IMR-90 (cell line): ENCODE measurements at regions not wholly inside any gene's neighbourhood (a gene's known extent, or its start where the extent isn't known, plus 50 kb on each side); places are given as distances from the start of the nearest gene placed in this dataset.

Experiments
- ATAC-seq: fragments of 200-7000 bp; cut with Tn5 transposase; 2 replicates; pipeline ENCODE4 v1.9.1; 2020; ENCODE audit warnings: low read depth, mild to moderate bottlenecking, moderate library complexity
- BruUV-seq: library from RNA; stranded (reverse); fragments of 400-500 nt; replicated peaks from 2 replicates; lab custom pipeline; 2021; lab: Mats Ljungman, UMichigan
- CTCF ChIA-PET: fragments of 300-600 bp; formaldehyde crosslinking; extraction: SDS; loops from one replicate; lab custom pipeline; 2021; ENCODE audit warnings: antibody characterized with exemption; lab: Yijun Ruan, JAX
- POLR2A ChIA-PET: fragments of 300-600 bp; sonication (Branson Sonifier 250); formaldehyde crosslinking; loops from one replicate; lab custom pipeline; 2022; ENCODE audit warnings: antibody characterized with exemption; ENCODE audit not compliant: unreplicated experiment; lab: Charles Lee
- DNase-seq: peaks from one replicate; pipeline ENCODE4 v3.0.0; 2013
- H2AFZ ChIP-seq: replicated peaks from 2 replicates; pipeline ENCODE3; 2013; ENCODE audit warnings: low read length, mild to moderate bottlenecking; ENCODE audit not compliant: poor library complexity
- H2AK5ac ChIP-seq: 2 replicates; pipeline ENCODE4 v1.6.1; 2013; ENCODE audit warnings: low read depth, low read length, inconsistent platforms
- H2AK9ac ChIP-seq: replicated peaks from 2 replicates; pipeline ENCODE3; 2013; ENCODE audit warnings: mild to moderate bottlenecking, low read depth, low read length, moderate library complexity; ENCODE audit not compliant: poor library complexity
- H2BK120ac ChIP-seq: 2 replicates; pipeline ENCODE4 v1.6.1; 2013; ENCODE audit warnings: low read depth, low read length, inconsistent platforms
- H2BK15ac ChIP-seq: 3 replicates; pipeline ENCODE4 v1.6.1; 2013; ENCODE audit warnings: low read depth, low read length, inconsistent platforms
- H2BK20ac ChIP-seq: 2 replicates; pipeline ENCODE4 v1.6.1; 2013; ENCODE audit warnings: low read depth, mild to moderate bottlenecking, inconsistent platforms, low read length, moderate library complexity
- H2BK5ac ChIP-seq: 2 replicates; pipeline ENCODE4 v1.6.1; 2013; ENCODE audit warnings: mild to moderate bottlenecking, low read depth, low read length, inconsistent platforms; ENCODE audit not compliant: poor library complexity, severe bottlenecking
- H3K14ac ChIP-seq: replicated peaks from 2 replicates; pipeline ENCODE4 v1.6.1; 2013; ENCODE audit warnings: low read depth, low read length, inconsistent platforms
- H3K18ac ChIP-seq: 2 replicates; pipeline ENCODE4 v1.6.1; 2013; ENCODE audit warnings: low read depth, low read length, control low read depth
- H3K23ac ChIP-seq: 2 replicates; pipeline ENCODE4 v1.6.1; 2013; ENCODE audit warnings: low read depth, low read length, inconsistent platforms
- H3K27ac ChIP-seq: 2 replicates; pipeline ENCODE4 v1.5.1; 2013; ENCODE audit warnings: mild to moderate bottlenecking, control low read depth, low read length; ENCODE audit not compliant: insufficient read depth
- H3K27me3 ChIP-seq: 2 replicates; pipeline ENCODE4 v1.6.1; 2013; ENCODE audit warnings: low read length; ENCODE audit not compliant: control insufficient read depth, insufficient read depth
- H3K36me3 ChIP-seq: 2 replicates; pipeline ENCODE4 v1.6.1; 2013; ENCODE audit warnings: low read length, mixed read lengths; ENCODE audit not compliant: control insufficient read depth, insufficient read depth
- H3K4ac ChIP-seq: 2 replicates; pipeline ENCODE4 v1.6.1; 2013; ENCODE audit warnings: low read depth, low read length, inconsistent platforms
- H3K4me1 ChIP-seq: 2 replicates; pipeline ENCODE4 v1.6.1; 2013; ENCODE audit warnings: low read length, mixed read lengths; ENCODE audit not compliant: control insufficient read depth, insufficient read depth
- H3K4me2 ChIP-seq: 2 replicates; pipeline ENCODE4 v1.6.1; 2013; ENCODE audit warnings: low read depth, mild to moderate bottlenecking, control low read depth, low read length, moderate library complexity
- H3K4me3 ChIP-seq: 2 replicates; pipeline ENCODE4 v1.5.1; 2013; ENCODE audit warnings: low read depth, mild to moderate bottlenecking, control low read depth, low read length, moderate library complexity; ENCODE audit not compliant: insufficient read depth
- H3K56ac ChIP-seq: 2 replicates; pipeline ENCODE4 v1.6.1; 2013; ENCODE audit warnings: low read length, inconsistent platforms; ENCODE audit not compliant: insufficient read depth; ENCODE audit errors: extremely low read depth
- H3K79me1 ChIP-seq, 2 experiments: 2 replicates each; pipeline ENCODE4 v1.6.1; 2013; ENCODE audit warnings: low read length in 2 of 2, inconsistent platforms in 1 of 2, low read depth in 1 of 2
- H3K9ac ChIP-seq: 2 replicates; pipeline ENCODE4 v1.6.1; 2013; ENCODE audit warnings: low read depth, low read length, control low read depth
- H3K9me1 ChIP-seq: 2 replicates; pipeline ENCODE4 v1.6.1; 2013; ENCODE audit warnings: low read length, inconsistent platforms; ENCODE audit not compliant: insufficient read depth
- H3K9me3 ChIP-seq: 2 replicates; pipeline ENCODE4 v1.6.1; 2013; ENCODE audit warnings: low read length; ENCODE audit not compliant: control insufficient read depth, insufficient read depth
- H4K20me1 ChIP-seq: 2 replicates; pipeline ENCODE4 v1.6.1; 2013; ENCODE audit warnings: low read length, inconsistent platforms; ENCODE audit not compliant: insufficient read depth
- H4K5ac ChIP-seq: 2 replicates; pipeline ENCODE4 v1.6.1; 2013; ENCODE audit warnings: mild to moderate bottlenecking, low read depth, low read length, control low read depth
- H4K8ac ChIP-seq, 2 experiments: 2 replicates each; pipeline ENCODE4 v1.6.1; 2013; ENCODE audit warnings: low read depth in 2 of 2, low read length in 2 of 2, control low read depth in 1 of 2, inconsistent platforms in 1 of 2
- H4K91ac ChIP-seq: 2 replicates; pipeline ENCODE4 v1.6.1; 2013; ENCODE audit warnings: low read depth, low read length, inconsistent platforms; ENCODE audit not compliant: insufficient read depth
- BHLHE40 ChIP-seq: fragments of 150-350 bp; IDR thresholded peaks from 2 replicates; pipeline ENCODE4 v1.6.1; 2016; ENCODE audit warnings: mild to moderate bottlenecking, low read depth, low read length
- CEBPB ChIP-seq: IDR thresholded peaks from 2 replicates; pipeline ENCODE4 v1.6.1; 2012; ENCODE audit warnings: low read depth, low read length, improper control_type of control experiment
- FOS ChIP-seq: fragments of 150-350 bp; IDR thresholded peaks from 2 replicates; pipeline ENCODE4 v1.6.1; 2016; ENCODE audit warnings: low read depth, low read length
- MAFK ChIP-seq: IDR thresholded peaks from 2 replicates; pipeline ENCODE4 v1.6.1; 2012; ENCODE audit warnings: low read depth, low read length, improper control_type of control experiment
- RCOR1 ChIP-seq: IDR thresholded peaks from 2 replicates; pipeline ENCODE4 v1.6.1; 2012; ENCODE audit warnings: mild to moderate bottlenecking, low read length, improper control_type of control experiment; ENCODE audit not compliant: insufficient replicate concordance
- RFX5 ChIP-seq: IDR thresholded peaks from 2 replicates; pipeline ENCODE4 v1.8.0; 2012; ENCODE audit warnings: low read depth, mild to moderate bottlenecking, low read length, moderate library complexity
- SMC3 ChIP-seq: fragments of 150-350 bp; IDR thresholded peaks from 2 replicates; pipeline ENCODE4 v1.6.1; 2016; ENCODE audit warnings: low read depth, mild to moderate bottlenecking, antibody characterized with exemption, low read length, moderate library complexity
- USF2 ChIP-seq: fragments of 150-350 bp; IDR thresholded peaks from 2 replicates; pipeline ENCODE4 v1.6.1; 2017; ENCODE audit warnings: mild to moderate bottlenecking, antibody characterized with exemption, low read length, low read depth
- WGBS, 2 experiments: methylation state at CpG; one replicate each; pipeline versions ENCODE4 v1.1.5 to v1.1.7; 2013; ENCODE audit warnings: missing lambda C conversion rate in 2 of 2; ENCODE audit not compliant: insufficient read length in 1 of 2; ENCODE audit errors: extremely low coverage in 2 of 2; 5-methylcytosine and 5-hydroxymethylcytosine counted together
- dilution Hi-C: fragments of 300-500 bp; cut with HindIII; formaldehyde crosslinking; loops from one replicate; pipeline ENCODE4 v1.14.3; 2018; ENCODE audit warnings: low sequenced_read_pairs; ENCODE audit not compliant: unreplicated experiment
- in situ Hi-C: fragments of 300-500 bp; cut with MboI; formaldehyde crosslinking; loops from 3 replicates; pipeline ENCODE4 v1.14.3; 2019; ENCODE audit warnings: low sequenced_read_pairs, inconsistent platforms, mixed read lengths
- intact Hi-C: fragments of 100-400 bp; cut with micrococcal nuclease; formaldehyde crosslinking; loops from 2 replicates; pipeline ENCODE4 v1.10.0; 2022

- Histone ChIP-seq H3K9me1 (no peaks in the 10 kb centered on the region; the same call in 1 of the 2 replicates), H3K56ac (no peak overlapping the region), H3K4me3 (no peak overlapping the region), H4K91ac (no peak overlapping the region), H3K9me3 (no peaks in the 10 kb centered on the region), H3K9ac (no peak overlapping the region), H3K4me1 (peaks cover 5% of the 10 kb centered on the region), H3K79me1 (no peaks in the 10 kb centered on the region), H2AFZ (no peak overlapping the region), H2AK5ac (no peak overlapping the region), H3K4me2 (peak overlapping the region; percentile 47; the same call in 1 of the 2 replicates), H2BK15ac (no peak overlapping the region), H3K36me3 (no peaks in the 10 kb centered on the region), H3K27ac (no peak overlapping the region), H3K18ac (no peak overlapping the region), H4K20me1 (no peaks in the 10 kb centered on the region), H2BK120ac (no peak overlapping the region), H3K14ac (no peak overlapping the region), H2AK9ac (no peak overlapping the region), H4K8ac (no peak overlapping the region), H3K4ac (no peak overlapping the region), H3K23ac (no peak overlapping the region), H3K27me3 (peaks cover 14% of the 10 kb centered on the region; the same call in 1 of the 2 replicates), H4K5ac (no peak overlapping the region), H2BK5ac (no peak overlapping the region), H2BK20ac (no peak overlapping the region)
- no CpG with 5 or more reads among the region's 5 CpGs for WGBS, 2 experiments
- intact Hi-C loops (loop anchor here (1.0 to 10.0 kb wide), 2 partner anchors 126 to 276 kb away; no protein-coding TSS in a partner anchor), in situ Hi-C loops (no loop called here), dilution Hi-C loops (no loop called here)
- BruUV-seq = no TSS peak
- ATAC-seq (peak; percentile 85), DNase-seq (peak; percentile 94)
- TF ChIP-seq BHLHE40 = 0 out of 2 replicates have a peak, but pooled peaks have one; percentile 25
- no peak for TF ChIP-seq SMC3
- TF ChIP-seq RFX5 = no peak
- peak; percentile 32; the same call in 1 of the 2 replicates for TF ChIP-seq CEBPB
- peak; percentile 80 for TF ChIP-seq MAFK
- peak; percentile 69 for TF ChIP-seq USF2
- no peak for TF ChIP-seq RCOR1
- TF ChIP-seq FOS = peak; percentile 86
- ChIA-PET POLR2A (no interaction called here), CTCF (interaction anchor here (1.1 kb wide), 1 partner anchor 168 kb away, joined by 3 read pairs; no protein-coding TSS in a partner anchor)
These were observed 166.6 kb upstream of the MARCKS start for GRCh38 chr6:113690281-113691259.
